ENCODE measurements at regions not wholly inside any gene's neighbourhood (a gene's known extent, or its start where the extent isn't known, plus 50 kb on each side); places are given as distances from the start of the nearest gene placed in this dataset.
"Not testable (repeated sequence)": the region's sequence is repeated elsewhere in the genome, so short reads cannot be mapped to it uniquely, and the experiment has no call there.

- H3K27ac Mint-ChIP-seq; H3K36me3 Mint-ChIP-seq; H3K27me3 ChIP-seq (ENCODE audit: control insufficient read depth, insufficient read depth, low read length); H3K4me3 ChIP-seq (ENCODE audit: low read length); H3K27me3 Mint-ChIP-seq (ENCODE audit: low read depth in 2 of 2); ATAC-seq; H3K4me1 ChIP-seq (ENCODE audit: control insufficient read depth, insufficient read depth, low read length); H3K4me3 Mint-ChIP-seq; H3K36me3 ChIP-seq (ENCODE audit: control insufficient read depth, insufficient read depth, low read length); H3K9me3 Mint-ChIP-seq; H3K4me1 Mint-ChIP-seq; H3K9me3 ChIP-seq (ENCODE audit: control insufficient read depth, insufficient read depth, low read length); H3K27ac ChIP-seq (ENCODE audit: low read length); intact Hi-C loops (cut with micrococcal nuclease): not testable (repeated sequence)
- TF ChIP-seq CTCF (IDR thresholded peaks at IDR 0.05): peak; percentile 43
- no CpG with 5 or more reads among the region's 3 CpGs for WGBS (ENCODE audit: insufficient coverage)
- peak in 1 of 2 donors; percentile 47 for DNase-seq
Measured at GRCh38 chr1:46878173-46878782, 63.0 kb downstream of the CYP4A11 start.

GRCh38 chr1:46876093-46876492 lies 65.2 kb downstream of the CYP4A11 start:
- intact Hi-C loops (cut with micrococcal nuclease); H3K4me3 Mint-ChIP-seq; H3K9me3 ChIP-seq (ENCODE audit: control insufficient read depth, insufficient read depth, low read length); H3K4me1 ChIP-seq (ENCODE audit: control insufficient read depth, insufficient read depth, low read length); H3K27me3 Mint-ChIP-seq (ENCODE audit: low read depth in 2 of 2); H3K27me3 ChIP-seq (ENCODE audit: control insufficient read depth, insufficient read depth, low read length); H3K36me3 ChIP-seq (ENCODE audit: control insufficient read depth, insufficient read depth, low read length); DNase-seq; H3K27ac Mint-ChIP-seq; H3K4me3 ChIP-seq (ENCODE audit: low read length); ATAC-seq; H3K36me3 Mint-ChIP-seq; H3K27ac ChIP-seq (ENCODE audit: low read length); H3K9me3 Mint-ChIP-seq; H3K4me1 Mint-ChIP-seq: not testable (repeated sequence)
- WGBS (ENCODE audit: insufficient coverage): 78% methylated on average over 3 of the region's 4 CpGs
